ENCODE measurements at regions not wholly inside any gene's neighbourhood (a gene's known extent, or its start where the extent isn't known, plus 50 kb on each side); places are given as distances from the start of the nearest gene placed in this dataset.

DNA sequence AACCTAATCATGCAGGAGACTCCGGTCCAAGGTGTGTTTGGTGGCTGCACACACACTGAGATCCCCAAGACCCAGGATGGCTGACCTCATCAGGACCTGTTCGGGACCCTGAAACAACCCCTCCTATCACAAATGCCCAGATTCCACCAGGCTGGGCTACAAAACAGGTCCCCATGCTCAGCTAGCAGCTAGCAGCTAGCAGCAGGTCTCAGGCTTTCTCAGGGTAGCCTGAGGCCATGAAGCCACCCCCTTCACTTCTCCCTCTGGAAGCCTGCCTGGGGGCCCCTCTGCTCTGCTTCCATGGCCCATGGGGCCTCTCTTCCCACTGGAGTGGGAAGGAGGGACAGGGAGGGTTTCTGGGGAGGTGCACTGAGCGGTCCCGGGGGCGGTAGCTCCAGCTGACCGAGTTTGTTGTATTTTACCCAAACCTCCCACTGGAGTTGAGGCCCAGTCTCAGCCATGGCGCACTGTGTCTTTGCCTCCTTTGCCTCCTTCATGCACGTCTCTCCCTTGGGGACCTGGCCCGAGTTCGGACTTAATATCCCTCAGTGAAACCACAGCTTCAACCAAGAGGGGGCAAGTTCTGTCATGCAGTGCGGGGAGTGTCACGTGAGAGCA, 95.1 kb upstream of the GPR26 start:
- ATAC-seq (ENCODE audit: low read depth) = no peak
- Histone ChIP-seq H3K4me3 (ENCODE audit: severe bottlenecking) (no peak overlapping the region), H3K36me3 (ENCODE audit: low read depth) (no peaks in the 10 kb centered on the region), H3K27ac (ENCODE audit: poor library complexity, severe bottlenecking) (no peak overlapping the region), H3K27me3 (ENCODE audit: insufficient read depth, poor library complexity, severe bottlenecking) (peaks cover 3% of the 10 kb centered on the region), H3K4me1 (ENCODE audit: insufficient read depth, poor library complexity, severe bottlenecking) (peaks cover 6% of the 10 kb centered on the region), H3K9me3 (ENCODE audit: severe bottlenecking) (no peaks in the 10 kb centered on the region)
- TF ChIP-seq, protein P1, sequence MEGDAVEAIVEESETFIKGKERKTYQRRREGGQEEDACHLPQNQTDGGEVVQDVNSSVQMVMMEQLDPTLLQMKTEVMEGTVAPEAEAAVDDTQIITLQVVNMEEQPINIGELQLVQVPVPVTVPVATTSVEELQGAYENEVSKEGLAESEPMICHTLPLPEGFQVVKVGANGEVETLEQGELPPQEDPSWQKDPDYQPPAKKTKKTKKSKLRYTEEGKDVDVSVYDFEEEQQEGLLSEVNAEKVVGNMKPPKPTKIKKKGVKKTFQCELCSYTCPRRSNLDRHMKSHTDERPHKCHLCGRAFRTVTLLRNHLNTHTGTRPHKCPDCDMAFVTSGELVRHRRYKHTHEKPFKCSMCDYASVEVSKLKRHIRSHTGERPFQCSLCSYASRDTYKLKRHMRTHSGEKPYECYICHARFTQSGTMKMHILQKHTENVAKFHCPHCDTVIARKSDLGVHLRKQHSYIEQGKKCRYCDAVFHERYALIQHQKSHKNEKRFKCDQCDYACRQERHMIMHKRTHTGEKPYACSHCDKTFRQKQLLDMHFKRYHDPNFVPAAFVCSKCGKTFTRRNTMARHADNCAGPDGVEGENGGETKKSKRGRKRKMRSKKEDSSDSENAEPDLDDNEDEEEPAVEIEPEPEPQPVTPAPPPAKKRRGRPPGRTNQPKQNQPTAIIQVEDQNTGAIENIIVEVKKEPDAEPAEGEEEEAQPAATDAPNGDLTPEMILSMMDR (IDR thresholded peaks at IDR 0.05; ENCODE audit: poor library complexity, severe bottlenecking) = no peak
- no peak for DNase-seq (ENCODE audit: low spot score)

DNA sequence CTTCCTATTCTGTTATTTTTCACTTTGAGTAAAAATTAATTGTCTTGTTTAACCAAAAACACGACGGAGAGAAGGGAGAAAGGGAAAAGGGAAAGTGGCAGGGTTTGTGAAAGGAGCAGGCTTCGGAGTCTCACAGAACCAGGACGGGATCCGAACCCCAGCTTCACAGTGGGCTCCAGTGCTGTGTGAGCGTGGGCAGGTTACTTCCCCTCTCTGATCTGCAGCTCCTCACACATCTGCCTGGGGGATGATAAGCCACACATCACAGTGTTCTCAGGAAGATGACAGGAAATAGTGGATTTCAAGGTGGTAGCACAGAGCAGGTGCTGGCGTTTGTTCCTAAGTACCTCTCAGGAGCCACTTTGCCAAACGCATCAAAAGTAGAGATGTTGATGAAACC, 94.2 kb upstream of the GPR26 start:
- Histone ChIP-seq H3K4me1 (ENCODE audit: insufficient read depth, poor library complexity, severe bottlenecking) (peaks cover 6% of the 10 kb centered on the region), H3K36me3 (ENCODE audit: low read depth) (no peaks in the 10 kb centered on the region), H3K27ac (ENCODE audit: poor library complexity, severe bottlenecking) (no peak overlapping the region), H3K4me3 (ENCODE audit: severe bottlenecking) (no peak overlapping the region), H3K27me3 (ENCODE audit: insufficient read depth, poor library complexity, severe bottlenecking) (peaks cover under 1% of the 10 kb centered on the region), H3K9me3 (ENCODE audit: severe bottlenecking) (no peaks in the 10 kb centered on the region)
- TF ChIP-seq, protein P1 (IDR thresholded peaks at IDR 0.05; ENCODE audit: poor library complexity, severe bottlenecking) = no peak
- ATAC-seq (ENCODE audit: low read depth) (no peak), DNase-seq (ENCODE audit: low spot score) (no peak)

- H3K27me3 ChIP-seq (ENCODE audit: insufficient read depth, poor library complexity, severe bottlenecking) = no peaks in the 10 kb centered on the region
- peaks cover 6% of the 10 kb centered on the region for H3K4me1 ChIP-seq (ENCODE audit: insufficient read depth, poor library complexity, severe bottlenecking)
- peak overlapping the region; percentile 27 for H3K27ac ChIP-seq (ENCODE audit: poor library complexity, severe bottlenecking)
- no peaks in the 10 kb centered on the region for H3K36me3 ChIP-seq (ENCODE audit: low read depth)
- peak; percentile 78 for DNase-seq (ENCODE audit: low spot score)
- H3K9me3 ChIP-seq (ENCODE audit: severe bottlenecking) = no peaks in the 10 kb centered on the region
- peak; percentile 88 for ATAC-seq (ENCODE audit: low read depth)
- H3K4me3 ChIP-seq (ENCODE audit: severe bottlenecking) = no peak overlapping the region
- TF ChIP-seq, protein P1 (IDR thresholded peaks at IDR 0.05; ENCODE audit: poor library complexity, severe bottlenecking) = peak; percentile 74
These were observed 92.7 kb upstream of the GPR26 start for GRCh38 chr10:123573236-123574108.

DNA sequence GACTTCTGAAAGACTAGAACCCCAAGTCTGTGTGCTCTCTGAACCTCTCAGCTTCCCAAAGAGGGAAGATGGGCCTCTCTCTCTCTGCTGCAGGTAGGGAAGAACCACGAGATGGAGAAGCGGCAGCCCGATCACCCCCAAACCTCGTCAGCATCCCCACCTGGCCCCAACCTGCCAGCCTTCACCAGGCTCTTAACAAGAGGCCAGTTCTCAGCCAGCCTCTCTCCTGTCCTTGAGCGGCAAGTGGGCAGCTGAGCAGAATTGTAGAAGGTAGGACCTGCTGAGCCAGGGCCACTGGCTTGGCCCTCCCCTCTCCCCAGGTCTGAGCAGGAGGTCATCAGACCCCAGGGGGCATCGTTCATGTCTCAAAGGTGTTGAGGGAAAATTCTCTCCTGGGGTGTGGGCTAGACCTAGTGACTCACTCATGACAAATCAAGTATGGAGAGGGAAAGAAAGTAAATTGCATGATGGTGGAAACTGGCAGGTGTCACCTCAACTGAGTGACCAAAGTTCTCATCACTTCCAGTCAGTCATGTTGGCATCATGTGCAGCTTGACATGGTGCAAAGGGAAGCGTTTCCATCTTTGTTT, 92.0 kb upstream of the GPR26 start:
- DNase-seq (ENCODE audit: low spot score) = no peak
- TF ChIP-seq, protein P1 (IDR thresholded peaks at IDR 0.05; ENCODE audit: poor library complexity, severe bottlenecking) = no peak
- Histone ChIP-seq H3K27me3 (ENCODE audit: insufficient read depth, poor library complexity, severe bottlenecking) (no peaks in the 10 kb centered on the region), H3K4me3 (ENCODE audit: severe bottlenecking) (no peak overlapping the region), H3K9me3 (ENCODE audit: severe bottlenecking) (no peaks in the 10 kb centered on the region), H3K4me1 (ENCODE audit: insufficient read depth, poor library complexity, severe bottlenecking) (peaks cover 6% of the 10 kb centered on the region), H3K36me3 (ENCODE audit: low read depth) (no peaks in the 10 kb centered on the region), H3K27ac (ENCODE audit: poor library complexity, severe bottlenecking) (no peak overlapping the region)
- no peak for ATAC-seq (ENCODE audit: low read depth)
